HG02763 (cell line): ENCODE measurements at regions not wholly inside any gene's neighbourhood (a gene's known extent, or its start where the extent isn't known, plus 50 kb on each side); places are given as distances from the start of the nearest gene placed in this dataset.

Experiments
- ATAC-seq: cut with Tn5 transposase; IDR thresholded peaks from one replicate; pipeline ENCODE4 v1.9.1; 2021; ENCODE audit warnings: mild to moderate bottlenecking, moderate library complexity; ENCODE audit not compliant: unreplicated experiment

DNA sequence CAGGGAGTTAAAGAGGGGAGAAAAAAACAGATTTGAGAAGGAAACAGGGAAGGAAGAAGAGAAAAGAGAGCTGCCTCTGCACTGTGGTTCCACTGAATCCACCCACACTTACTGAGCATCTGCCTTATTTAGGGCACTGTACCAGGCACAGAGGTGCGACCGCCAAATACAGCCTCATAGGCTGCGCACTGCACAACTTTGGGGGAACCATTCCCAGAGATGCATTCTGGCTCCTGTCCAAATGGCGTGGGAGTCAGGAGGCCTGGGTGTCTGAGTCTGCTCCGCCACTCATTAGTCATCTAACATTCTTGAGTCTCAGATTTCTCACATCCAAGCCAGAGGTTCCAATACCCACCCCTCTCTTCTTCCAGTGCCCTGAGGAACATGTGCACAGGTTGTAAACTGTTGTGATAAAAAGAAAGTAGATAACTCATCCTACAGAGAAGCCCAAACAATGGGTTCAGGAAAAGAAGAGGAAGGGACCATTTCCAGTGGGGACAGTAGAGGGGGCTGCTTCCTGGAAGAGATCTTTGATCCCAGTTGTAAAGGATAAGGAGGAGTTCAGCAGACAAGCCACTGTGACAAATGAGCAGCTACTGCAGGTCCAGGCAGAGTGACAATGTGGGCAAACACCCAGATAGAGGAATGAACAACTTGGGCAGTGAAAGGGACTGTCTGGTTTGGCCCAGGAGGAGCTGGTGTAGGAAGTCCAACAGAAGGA is 254.6 kb downstream of the UACA start:
- no peak for ATAC-seq

DNA sequence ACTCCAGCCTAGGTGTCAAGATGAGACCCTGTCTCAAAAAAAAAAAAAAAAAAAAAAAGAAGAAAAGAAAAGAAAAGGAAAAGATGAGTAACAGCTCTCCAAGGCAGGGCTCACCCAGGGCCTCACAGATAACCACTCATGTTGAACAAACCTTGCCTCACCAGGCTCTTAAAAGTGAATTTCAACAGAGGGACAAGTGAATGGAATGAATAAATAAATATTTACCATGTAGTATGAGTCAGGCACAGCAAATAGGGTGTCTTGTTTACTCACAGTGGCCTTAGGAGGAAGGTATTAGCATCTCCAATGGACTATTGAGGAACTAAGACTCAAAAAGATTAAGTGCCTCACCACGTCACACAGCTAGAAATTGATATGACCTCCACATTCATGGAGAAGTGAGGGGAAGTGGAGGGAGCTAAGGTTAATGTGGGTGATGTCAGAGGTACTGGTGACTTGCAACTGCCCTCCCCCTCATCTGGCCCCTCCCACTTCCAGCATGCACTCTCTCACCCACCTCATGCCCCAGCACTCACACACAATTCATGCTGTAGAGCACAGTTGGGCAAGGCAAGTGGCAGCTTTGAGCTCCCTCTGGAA is 255.5 kb downstream of the UACA start:
- ATAC-seq: no peak

DNA sequence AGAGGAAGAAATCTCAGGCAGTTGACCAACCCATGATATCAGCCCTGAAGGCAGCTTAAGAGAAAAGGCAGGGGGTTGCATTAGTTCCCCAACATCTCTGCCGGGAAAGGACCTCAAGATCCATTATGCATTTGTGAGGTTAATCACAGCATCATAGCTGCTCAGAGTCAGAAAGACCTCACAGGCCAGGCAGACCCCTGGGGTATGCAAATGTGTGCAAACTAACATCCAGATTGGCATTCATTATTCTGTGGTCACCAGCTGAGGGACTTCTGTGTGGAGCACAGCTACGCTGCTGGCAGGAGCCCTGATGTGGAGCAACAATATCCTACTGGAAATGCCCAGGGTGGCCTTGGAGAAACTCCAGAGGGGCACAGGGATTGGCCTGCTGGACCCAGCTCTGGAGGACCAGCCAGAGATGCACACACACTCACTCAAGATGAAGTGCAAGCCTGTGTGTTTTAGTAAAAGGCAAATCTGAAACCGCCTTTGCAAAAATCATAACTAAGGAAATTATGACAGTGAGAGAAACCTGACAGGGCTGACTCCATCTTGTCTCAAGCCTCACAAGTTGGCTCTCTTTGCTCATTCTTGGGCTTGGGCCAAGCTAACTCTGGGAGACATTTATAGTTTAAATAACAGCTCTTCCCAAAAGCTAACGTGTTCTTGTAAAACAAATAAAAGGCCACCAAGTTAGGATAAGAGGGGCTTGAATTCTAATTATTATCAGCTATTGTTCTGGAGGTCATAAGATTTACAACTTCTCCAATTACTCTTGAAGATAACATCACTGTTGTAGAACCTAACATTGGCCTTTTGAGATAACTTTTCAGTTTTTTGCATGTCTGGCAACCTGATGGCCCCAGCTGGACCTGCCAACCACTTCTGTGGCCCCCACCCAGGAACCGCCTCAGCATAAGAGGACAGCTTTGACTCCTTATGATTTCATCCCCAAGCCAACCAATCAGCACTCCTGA is 257.1 kb downstream of the UACA start:
- ATAC-seq: no peak

DNA sequence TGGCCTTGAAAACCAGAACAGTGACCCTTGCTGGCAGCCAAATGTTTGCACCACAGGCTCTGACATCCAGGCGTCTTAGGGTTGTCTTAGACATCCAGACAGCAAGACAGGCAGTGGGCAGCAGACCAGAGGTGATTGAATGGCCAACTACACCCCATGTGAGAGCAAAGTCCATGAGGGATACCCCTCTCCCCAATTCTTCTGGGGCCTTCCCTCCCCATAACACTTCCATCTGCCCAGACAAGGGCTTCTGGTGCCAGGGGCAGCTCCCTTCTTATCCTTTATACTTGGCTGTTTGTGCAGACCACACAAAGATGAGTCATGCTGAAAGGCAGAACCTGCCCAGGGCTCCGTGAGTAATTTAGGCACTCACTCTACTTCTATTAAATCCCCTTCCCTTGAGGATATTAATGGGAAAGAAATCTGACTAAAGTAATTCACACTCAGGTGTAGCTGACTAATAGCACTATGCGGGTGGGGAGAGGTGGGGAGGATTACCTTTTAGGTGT is 257.9 kb downstream of the UACA start:
- no peak for ATAC-seq

DNA sequence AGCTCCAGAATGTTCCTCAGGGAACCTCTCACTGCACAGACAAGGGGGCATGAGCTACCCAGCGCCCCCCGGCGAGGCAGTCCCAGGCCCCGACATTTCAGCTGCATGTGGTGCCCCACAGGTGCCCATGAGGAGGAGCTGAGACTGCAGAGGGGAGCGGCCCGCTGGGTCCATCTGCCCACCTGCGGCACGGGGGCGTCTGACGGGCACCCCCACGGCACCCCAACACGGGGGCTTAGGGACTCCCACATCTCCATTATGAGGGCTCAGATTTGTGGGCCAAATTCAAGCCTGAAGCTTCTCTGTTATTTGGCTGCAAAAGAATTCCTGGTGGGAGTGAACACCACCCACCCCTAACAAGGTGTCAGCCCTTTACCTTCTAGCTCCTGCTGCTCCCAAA is 258.4 kb downstream of the UACA start:
- ATAC-seq: no peak

DNA sequence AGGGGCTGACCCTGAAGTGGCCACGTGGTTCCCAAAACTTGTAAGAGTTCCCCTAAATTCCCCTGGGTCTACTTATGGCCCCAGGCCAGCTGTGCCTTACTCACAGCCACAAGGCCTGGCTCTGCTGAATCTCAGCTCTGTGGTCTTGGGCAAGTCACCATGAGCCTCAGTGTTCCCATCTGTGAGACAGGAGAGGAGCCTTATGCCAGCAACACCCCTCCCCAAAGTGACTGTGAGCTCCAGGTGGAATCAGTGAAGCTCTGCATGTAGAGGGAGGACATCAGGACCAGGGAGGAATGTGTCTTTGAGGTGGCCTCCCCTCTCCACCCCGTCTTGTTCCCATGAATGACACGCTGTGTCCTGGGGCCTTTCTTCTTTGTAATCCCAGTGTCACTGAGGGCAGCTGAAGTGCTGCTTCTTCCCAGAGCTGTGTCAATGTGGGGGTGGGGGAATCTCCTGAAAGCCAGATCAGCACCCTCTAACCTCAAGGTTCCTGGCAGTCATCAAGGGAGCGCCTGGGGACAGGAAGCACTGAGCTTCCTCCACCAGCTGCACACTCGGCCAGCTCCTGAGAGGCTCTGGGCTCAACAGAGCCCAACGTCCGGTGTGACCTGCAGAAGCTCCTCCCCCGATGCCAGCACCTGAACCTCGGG is 258.9 kb downstream of the UACA start:
- ATAC-seq: peak; percentile 48

DNA sequence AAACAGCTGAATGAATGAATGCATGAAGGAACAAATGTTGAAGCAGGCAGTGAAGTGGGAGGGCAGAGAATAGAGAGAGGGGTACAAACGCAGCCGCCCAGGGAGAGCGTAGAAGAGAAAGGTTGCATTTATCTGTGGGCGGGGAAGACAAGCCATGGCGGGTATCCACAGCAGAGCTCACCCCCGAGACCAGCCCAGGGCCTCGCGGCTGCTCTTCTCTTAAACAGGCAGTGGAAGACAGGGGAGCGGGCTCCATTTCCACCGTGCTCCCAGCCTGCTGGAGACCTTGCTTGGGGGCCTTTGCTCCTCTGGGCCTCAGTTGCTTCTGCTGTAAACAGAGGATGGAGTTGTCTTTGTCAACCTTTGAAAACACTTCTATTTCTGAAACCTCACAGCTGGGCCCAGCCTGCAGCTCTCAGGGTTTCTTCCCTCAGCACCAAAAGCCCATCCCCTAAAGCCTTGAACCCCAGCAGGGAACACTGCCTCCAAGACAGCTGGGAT is 259.5 kb downstream of the UACA start:
- no peak for ATAC-seq

DNA sequence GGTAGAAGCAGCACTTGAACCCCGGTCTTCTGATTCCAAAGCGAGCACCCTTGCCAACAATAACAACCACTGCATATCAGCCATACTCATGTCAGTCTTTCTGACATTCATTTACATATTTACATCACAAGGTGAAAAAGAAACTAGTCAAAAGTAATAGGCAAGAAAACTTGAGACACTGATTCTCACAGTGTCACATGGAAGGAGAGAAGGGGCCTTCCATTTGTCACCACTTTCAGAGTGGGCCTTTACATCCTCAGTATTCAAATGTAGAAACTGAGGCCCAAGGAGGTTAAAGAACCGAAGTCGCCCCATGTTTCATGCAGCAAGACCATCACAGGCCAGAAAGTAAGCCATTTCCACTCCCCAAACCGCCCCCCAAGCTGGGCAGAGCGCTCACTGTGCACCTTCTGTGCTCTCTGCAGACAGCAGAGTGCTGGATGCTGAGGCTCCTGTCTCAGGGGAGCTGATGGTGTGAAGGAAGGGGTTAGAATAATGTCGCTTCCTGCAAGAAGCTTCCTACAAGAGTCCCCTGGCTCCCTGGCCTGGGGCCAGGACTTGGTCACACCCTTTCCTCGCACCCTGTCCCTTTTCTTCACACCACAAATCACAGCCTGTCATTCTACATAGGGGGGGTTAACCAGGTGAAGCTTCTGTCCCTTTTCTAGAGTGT is 260.1 kb downstream of the UACA start:
- ATAC-seq: peak; percentile 31

DNA sequence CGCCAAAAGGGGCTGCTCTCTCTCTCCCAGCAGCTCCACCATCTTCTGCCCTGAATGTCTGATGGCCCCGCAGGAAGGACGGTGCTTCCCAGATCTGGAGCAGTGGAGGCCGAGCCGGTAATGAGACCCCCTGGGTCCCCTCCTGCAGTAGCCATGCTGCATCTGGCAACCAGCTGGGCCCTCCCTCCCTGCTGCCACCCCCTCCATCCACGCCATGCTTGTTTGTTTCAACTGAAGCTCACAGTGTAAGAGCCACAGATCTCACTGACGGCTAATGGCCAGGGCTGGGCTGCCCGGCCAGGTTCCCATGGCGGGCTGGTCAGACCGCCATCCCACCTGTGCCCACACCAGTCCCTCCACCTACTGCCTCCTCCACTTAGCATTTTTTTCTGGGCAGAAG is 260.8 kb downstream of the UACA start:
- no peak for ATAC-seq

DNA sequence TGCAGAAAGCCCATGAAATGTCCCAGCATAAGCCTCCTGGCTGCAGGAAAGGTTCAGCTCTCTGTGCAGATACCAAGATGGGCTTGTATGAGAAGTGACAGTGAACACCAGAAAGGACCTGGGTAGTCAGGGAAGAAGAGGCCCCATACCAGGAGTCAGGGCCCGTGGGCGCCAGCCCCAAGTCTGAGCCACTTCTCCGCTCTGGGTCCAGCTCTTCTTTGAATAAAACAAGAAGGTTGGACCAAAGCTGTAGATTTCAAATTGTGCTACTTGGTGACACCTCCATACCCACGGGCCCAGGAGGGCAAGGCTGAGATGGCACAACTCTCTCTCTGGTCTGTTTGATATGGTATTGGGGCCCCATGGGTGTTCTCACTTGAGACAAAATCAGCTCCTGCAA is 261.5 kb downstream of the UACA start:
- ATAC-seq: no peak

DNA sequence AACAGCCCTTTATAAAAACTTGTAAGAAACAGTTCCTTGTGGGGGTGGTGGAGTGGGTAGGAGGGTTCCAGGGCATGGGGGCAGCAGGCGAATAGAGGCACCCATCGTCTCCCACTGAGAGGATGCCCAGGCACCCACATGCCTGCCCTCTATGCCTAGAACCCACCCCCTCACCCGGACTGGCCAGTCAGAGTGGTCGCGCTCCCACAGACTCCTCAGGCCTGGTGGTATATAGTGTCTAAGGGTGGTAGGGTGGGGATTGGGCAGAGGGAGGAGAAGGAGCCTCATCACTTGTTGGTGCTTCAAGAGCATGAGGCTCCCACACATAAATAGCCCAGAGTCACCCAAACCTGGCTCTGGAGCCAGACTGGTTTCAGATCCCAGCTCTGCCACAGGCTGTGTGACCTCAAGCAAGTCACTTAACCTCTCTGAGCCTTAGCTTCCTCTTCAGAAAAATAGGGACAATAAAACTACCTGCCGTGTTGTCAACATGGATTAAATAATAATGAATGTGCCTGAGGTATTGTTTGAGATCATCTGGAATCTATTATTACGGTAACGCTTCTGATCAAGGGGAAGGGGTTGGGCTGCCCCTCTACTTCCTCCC is 262.1 kb downstream of the UACA start:
- no peak for ATAC-seq

DNA sequence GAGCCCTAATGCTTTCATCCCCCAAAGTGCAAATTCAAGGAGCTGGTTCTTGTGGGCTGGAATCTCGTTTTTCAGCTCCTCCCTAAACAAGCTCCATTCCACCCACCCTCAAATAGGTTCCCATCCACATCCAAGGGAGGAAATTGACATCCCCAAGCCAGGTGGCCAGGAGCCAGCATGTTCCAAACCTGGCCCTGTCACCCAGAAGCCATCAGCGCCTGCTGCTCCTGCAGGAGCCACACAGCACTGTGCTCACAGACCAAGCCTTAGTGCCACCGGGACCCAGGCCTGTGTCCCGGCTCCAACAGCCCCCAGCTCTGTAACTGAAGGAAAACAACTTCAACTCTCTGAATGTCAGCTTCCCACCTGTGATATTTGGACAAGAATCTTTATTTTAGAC is 263.6 kb downstream of the UACA start:
- ATAC-seq: no peak

DNA sequence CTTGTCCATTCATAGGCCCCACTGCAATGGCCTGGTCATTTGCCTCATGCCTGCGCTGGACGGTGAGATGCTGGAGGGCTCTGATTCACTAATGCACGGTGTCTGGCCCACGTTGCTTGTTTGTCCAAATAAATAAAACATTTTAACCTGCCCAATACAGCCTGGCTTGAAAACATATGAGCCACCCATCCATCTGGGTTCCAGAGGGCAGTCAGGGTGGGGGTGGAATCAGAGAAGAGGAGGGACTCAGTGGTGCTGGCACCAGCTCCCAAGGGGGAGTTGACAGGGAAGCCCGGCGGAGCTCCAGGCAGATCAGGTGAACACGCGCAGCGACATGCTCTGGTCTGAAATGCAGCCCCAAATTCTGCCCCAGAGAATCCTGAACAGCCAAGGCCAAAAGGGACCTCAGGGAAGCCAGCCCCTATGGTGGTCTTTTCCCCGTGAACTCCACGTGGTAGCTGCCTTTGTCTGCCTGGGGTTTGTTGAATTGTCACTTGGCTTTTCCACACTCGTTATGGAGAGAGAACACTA is 265.2 kb downstream of the UACA start:
- no peak for ATAC-seq

DNA sequence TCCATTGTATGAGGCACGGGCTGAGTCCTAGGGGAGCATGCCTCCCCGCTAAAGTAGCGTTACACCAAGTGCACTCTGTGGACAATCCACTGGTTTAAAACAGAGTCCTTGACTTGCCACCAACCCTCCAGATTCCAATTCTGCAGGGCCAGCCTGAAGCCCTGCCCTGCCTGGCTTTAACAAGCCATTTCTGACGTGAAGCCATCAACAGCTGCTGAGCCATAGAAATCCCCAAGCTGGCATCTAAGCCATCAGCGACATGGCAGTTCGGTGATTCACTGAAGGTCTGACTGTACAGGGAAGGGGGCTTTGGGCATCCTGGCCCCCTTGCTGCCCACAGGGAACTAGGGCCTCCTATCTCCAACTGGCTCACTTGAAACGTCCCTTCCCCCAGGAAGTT is 265.7 kb downstream of the UACA start:
- no peak for ATAC-seq

DNA sequence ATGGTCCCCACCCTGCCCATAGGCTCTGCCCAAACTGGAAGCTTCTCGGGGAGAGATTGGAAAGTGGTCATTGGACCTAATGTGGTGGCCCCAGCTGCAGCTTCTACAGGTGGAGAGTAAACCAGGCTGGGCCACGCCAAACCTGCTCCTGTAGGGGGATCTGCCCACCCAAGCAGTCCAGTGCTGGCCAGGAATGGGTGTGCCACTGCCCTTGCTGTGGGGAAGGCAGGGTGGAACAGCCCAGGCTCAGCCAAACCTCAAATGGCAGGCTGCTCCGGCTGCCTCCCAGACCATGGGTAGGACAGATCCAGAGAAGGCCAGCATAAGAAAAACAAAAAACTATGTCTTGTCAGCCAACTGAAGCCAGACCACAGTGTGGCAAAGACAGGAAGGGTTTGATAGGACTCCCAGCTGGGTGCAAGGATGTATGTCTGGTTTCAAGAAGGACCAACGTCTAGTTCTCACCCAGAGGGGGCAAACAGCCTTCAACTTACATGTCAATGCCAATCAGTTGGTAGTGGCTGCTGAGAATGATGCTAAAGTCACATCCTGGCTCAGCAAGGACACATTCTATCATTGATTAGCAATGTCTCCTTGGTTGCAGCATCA is 267.3 kb downstream of the UACA start:
- no peak for ATAC-seq

DNA sequence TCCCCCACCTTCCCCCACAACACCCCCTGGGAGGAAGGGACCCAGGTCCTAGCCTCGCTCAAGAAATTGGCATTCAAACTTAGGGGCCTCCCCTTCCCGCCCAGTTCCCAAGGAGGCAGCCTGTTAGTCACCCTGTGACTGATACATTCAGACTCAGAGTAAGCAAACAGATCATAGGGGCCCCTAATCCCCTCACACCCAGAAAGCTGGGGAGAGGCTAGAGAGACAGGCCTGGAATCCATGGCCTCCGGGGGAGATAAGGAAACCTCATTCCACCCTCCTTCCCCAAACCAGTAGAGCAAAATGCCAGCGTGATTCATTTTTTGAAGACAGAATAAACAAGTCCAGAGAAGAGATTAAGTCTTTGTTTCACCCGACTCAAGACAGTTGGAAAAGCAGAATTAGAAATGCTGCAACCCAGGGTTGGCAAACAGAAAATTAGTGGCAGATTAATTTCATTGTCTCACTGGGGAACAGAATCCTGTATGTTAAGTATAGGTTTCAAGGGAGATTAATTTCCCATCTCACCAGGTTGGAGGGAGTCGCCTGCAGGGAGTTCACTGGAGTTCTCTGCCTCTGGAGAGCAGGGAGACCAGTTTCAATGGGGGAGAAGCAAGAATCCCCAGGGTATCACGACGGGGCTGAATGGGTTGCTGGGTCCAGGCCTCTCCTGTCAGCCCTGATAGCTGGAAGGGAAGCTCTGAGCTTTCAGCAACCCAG is 268.3 kb downstream of the UACA start:
- ATAC-seq: no peak

DNA sequence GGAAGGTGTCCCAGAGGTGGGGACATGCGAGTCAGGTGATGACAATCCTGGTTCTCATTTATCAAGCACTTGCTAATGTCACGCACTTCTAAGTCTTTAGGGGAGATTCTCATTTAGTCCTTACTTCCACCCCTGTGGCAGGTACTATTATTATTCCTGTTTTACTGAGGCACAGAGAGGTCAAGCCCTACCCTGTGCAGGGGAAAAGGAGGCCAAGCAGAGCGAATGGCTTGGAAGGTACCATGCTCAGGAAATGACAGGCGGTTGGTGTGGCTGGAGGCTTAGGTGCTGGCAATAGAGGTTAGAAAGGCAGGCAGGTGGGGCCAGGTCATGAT is 268.9 kb downstream of the UACA start:
- ATAC-seq: no peak

DNA sequence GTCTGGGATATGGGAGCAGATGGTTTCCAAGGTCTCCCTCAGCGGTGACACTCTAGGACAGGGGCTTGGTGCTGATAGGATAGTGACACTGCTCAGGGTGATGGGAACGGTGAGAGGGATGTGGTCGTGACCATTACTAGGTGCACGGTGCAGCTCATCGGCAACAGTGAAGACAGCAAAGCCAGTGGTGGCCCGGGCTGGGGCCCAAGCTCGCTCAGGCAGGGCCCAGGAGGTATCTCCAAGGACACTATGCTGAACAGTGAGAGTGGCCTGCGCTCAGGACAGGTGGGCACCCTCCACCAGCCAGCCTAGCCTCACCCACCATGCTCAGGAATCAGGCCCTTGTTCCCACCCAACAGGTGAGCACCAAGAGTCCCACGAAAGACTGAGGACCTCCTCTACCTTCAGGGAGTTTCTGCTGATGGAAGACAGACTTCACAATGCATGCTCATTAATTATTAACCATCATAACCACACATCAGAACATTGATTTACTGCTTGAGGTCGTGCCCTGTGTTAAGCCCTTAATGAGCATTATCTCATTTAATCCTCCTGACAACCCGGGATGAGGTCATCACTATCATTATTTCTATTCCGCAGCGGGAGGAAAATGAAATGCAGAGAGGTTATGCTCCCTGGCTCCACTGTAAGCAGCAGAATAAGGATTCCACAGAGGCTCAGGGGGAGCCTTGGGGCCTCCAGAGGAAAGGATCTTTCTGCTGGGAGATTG is 269.4 kb downstream of the UACA start:
- ATAC-seq: no peak
